ENCODE measurements at regions not wholly inside any gene's neighbourhood (a gene's known extent, or its start where the extent isn't known, plus 50 kb on each side); places are given as distances from the start of the nearest gene placed in this dataset.

DNA sequence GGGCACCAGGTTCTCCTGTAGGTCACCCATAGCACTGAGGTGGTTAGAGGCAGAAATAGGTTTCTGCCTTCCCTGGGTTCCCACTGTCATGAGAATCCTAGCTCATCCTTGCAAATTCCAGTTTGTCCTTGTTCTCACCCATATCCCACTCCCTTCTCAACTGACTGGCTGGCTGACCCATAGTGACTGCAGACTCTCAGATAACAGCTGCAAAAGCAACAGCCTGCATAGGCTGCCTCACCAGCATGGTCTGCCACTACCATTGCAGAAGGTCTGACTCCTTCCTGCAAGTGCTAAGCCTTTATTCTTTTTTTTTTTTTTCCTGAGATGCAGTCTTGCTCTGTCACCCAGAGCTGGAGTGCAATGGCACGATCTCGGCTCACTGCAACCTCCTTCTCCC, 194.0 kb downstream of the SEMA6A start:
- TF ChIP-seq, protein P1, sequence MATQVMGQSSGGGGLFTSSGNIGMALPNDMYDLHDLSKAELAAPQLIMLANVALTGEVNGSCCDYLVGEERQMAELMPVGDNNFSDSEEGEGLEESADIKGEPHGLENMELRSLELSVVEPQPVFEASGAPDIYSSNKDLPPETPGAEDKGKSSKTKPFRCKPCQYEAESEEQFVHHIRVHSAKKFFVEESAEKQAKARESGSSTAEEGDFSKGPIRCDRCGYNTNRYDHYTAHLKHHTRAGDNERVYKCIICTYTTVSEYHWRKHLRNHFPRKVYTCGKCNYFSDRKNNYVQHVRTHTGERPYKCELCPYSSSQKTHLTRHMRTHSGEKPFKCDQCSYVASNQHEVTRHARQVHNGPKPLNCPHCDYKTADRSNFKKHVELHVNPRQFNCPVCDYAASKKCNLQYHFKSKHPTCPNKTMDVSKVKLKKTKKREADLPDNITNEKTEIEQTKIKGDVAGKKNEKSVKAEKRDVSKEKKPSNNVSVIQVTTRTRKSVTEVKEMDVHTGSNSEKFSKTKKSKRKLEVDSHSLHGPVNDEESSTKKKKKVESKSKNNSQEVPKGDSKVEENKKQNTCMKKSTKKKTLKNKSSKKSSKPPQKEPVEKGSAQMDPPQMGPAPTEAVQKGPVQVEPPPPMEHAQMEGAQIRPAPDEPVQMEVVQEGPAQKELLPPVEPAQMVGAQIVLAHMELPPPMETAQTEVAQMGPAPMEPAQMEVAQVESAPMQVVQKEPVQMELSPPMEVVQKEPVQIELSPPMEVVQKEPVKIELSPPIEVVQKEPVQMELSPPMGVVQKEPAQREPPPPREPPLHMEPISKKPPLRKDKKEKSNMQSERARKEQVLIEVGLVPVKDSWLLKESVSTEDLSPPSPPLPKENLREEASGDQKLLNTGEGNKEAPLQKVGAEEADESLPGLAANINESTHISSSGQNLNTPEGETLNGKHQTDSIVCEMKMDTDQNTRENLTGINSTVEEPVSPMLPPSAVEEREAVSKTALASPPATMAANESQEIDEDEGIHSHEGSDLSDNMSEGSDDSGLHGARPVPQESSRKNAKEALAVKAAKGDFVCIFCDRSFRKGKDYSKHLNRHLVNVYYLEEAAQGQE (IDR thresholded peaks at IDR 0.05; ENCODE audit: low read depth, low read length), result no peak
- TF ChIP-seq YY1 (IDR thresholded peaks at IDR 0.05; ENCODE audit: low read depth) (no peak), TAF1 (IDR thresholded peaks at IDR 0.05; ENCODE audit: borderline replicate concordance, low read depth, low read length) (no peak), FOXM1 (IDR thresholded peaks at IDR 0.05; ENCODE audit: low read depth) (no peak)
- TF ChIP-seq, protein P2, sequence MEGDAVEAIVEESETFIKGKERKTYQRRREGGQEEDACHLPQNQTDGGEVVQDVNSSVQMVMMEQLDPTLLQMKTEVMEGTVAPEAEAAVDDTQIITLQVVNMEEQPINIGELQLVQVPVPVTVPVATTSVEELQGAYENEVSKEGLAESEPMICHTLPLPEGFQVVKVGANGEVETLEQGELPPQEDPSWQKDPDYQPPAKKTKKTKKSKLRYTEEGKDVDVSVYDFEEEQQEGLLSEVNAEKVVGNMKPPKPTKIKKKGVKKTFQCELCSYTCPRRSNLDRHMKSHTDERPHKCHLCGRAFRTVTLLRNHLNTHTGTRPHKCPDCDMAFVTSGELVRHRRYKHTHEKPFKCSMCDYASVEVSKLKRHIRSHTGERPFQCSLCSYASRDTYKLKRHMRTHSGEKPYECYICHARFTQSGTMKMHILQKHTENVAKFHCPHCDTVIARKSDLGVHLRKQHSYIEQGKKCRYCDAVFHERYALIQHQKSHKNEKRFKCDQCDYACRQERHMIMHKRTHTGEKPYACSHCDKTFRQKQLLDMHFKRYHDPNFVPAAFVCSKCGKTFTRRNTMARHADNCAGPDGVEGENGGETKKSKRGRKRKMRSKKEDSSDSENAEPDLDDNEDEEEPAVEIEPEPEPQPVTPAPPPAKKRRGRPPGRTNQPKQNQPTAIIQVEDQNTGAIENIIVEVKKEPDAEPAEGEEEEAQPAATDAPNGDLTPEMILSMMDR (IDR thresholded peaks at IDR 0.05), result no peak

Data from SK-N-SH (cell line).